Uterus (tissue), 2 donors: ENCODE measurements at regions not wholly inside any gene's neighbourhood (a gene's known extent, or its start where the extent isn't known, plus 50 kb on each side); places are given as distances from the start of the nearest gene placed in this dataset.

Experiments
- CTCF ChIP-seq, 4 experiments: fragments of 200-600 bp in 2 of 4; fragments of 450-650 bp in 2 of 4; sonication (generic) in 2 of 4; IDR thresholded peaks; one replicate each; pipeline ENCODE4 v1.5.1; 2016 to 2019; ENCODE audit warnings: antibody characterized with exemption in 4 of 4, mild to moderate bottlenecking in 2 of 4, moderate library complexity in 1 of 4
- POLR2A ChIP-seq, 2 donors: fragments of 450-650 bp; IDR thresholded peaks; one replicate each; pipeline ENCODE4 v1.6.1; 2016; ENCODE audit warnings: antibody characterized with exemption in 2 of 2, mild to moderate bottlenecking in 1 of 2, moderate library complexity in 1 of 2

- TF ChIP-seq CTCF (IDR thresholded peaks at IDR 0.05) (no peak), POLR2A (IDR thresholded peaks at IDR 0.05) (no peak)
These were observed 360.9 kb downstream of the FGF9 start for GRCh38 chr13:22031702-22032286.
